GM19395 (cell line): ENCODE measurements at regions not wholly inside any gene's neighbourhood (a gene's known extent, or its start where the extent isn't known, plus 50 kb on each side); places are given as distances from the start of the nearest gene placed in this dataset.

ENCODE experiments used
- ATAC-seq: cut with Tn5 transposase; IDR thresholded peaks from one replicate; pipeline ENCODE4 v1.9.1; 2021; ENCODE audit warnings: mild to moderate bottlenecking, moderate library complexity; ENCODE audit not compliant: unreplicated experiment

- ATAC-seq = no peak
Observed at GRCh38 chrX:9189286-9189685, 155.4 kb upstream of the FAM9B start.

DNA sequence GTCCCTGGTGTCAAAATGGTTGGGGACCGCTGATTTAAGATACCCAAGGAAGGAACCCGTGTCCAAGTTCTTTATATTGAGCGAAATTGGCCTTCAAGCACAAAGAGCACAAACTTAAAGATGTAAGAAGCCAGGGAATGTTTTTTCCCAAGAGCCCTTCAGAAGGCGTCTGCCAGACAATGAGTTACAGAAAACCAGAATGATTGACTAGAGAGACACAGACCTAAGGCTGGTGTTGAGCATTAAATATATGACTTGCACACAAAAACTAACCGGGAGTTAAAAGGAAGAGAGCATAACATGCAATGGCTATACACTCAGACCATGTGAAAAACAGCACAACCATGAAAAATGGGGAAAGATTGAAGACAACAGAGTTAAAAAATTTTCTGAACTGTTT, 157.5 kb upstream of the FAM9B start:
- ATAC-seq = no peak

DNA sequence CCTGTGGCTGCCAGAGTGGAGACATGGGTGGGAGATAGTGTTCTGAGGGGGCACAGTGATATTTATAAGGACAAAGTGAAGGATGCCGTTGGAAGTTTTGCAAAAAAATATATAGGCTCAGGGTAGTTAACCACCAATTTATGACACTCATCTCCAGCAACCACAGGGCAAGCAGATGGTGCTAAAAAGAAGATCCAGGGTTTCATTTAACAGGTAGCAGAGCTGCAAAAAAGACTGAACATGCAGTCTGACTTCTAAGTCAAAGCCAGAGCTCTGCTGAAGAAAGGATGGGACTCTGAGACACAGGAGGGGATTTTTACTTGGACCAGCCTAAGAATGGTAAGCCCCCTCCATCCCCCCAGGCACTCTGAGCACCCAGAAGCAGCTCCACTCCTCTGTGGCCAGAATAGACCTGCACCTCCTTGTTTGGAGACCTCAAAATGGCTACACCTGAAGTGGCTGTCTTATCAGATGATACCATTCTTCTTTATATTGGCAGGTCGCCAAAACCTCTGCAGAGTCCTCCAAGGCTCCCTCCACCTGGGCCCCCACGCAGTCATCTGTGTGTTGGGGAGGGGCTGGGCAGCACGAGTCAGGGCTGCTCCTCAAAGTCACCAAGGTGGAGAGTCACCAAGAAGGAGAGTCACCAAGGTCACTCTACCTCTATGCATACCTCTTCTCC, 161.4 kb upstream of the FAM9B start:
- ATAC-seq = no peak

- ATAC-seq = no peak
Observed at GRCh38 chrX:9196961-9197640, 163.2 kb upstream of the FAM9B start.

GRCh38 chrX:9204560-9204959, 170.6 kb upstream of the FAM9B start:
- ATAC-seq = no peak

GRCh38 chrX:9205599-9206223, 171.8 kb upstream of the FAM9B start:
- ATAC-seq = no peak

GRCh38 chrX:9207142-9207541, 173.2 kb upstream of the FAM9B start:
- ATAC-seq = no peak

DNA sequence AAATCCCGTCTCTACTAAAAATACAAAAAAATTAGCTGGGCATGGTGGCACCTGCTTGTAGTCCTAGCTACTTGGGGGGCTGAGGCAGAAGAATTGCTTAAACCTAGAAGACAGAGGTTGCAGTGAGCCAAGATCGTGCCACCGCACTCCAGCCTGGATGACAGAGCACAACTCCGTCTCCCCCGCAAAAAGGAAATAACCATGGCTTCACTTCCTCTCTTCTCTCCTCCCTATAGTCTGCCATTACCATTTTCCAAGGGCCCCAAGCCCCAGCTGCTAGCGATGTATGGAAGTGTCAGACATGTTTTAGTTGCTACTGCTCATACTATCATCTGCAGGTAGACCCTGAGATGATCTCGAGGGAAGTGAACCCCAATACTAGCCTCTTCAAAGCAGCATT, 177.3 kb upstream of the FAM9B start:
- ATAC-seq = no peak

DNA sequence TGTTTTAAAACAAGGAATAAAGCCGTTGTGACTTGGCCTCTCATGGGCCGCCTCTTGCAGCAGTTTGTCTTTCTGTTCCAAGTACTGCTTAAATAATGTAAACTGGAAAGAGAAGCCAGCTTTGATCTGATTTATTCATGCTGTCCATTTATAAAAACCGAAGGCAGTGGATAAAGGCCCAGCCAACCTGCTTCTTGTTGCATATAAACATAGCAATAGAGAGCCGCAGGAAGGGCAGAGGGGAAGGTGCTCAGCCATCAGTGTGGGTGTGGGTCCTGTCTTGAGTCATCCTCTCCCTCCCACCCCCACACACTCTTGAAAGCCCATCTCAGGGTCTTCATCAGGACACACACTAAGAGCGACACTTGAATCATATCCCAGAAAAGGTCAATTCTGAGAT, 187.9 kb upstream of the FAM9B start:
- no peak for ATAC-seq

- ATAC-seq = no peak
Observed at GRCh38 chrX:9222299-9222698, 188.4 kb upstream of the FAM9B start.

DNA sequence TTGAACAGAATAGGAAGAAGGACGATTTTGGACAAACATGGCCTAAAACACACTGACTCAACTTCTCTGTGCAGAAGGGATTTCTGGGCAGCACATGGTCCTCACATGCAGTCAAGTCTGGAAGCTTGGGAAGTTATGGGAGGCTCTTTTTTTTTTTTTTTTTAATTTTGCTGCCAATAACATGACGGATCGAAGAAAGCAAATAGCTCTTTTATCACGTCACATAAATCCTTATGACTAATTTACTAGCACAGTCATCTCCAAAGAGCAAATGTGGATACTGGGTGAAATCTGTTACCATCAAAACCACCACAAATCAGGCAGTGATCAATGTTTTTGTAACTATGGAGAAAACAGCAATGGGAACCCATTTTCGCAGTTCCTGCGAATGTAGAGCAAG, 193.3 kb upstream of the FAM9B start:
- no peak for ATAC-seq

- no peak for ATAC-seq
Observed at GRCh38 chrX:9231491-9231890, 197.6 kb upstream of the FAM9B start.

- ATAC-seq = no peak
Observed at GRCh38 chrX:9233141-9233540, 199.2 kb upstream of the FAM9B start.

- no peak for ATAC-seq
Observed at GRCh38 chrX:9234315-9234714, 200.4 kb upstream of the FAM9B start.

- ATAC-seq = no peak
Observed at GRCh38 chrX:9235722-9236121, 201.8 kb upstream of the FAM9B start.

GRCh38 chrX:9240956-9241355, 207.0 kb upstream of the FAM9B start:
- no peak for ATAC-seq

DNA sequence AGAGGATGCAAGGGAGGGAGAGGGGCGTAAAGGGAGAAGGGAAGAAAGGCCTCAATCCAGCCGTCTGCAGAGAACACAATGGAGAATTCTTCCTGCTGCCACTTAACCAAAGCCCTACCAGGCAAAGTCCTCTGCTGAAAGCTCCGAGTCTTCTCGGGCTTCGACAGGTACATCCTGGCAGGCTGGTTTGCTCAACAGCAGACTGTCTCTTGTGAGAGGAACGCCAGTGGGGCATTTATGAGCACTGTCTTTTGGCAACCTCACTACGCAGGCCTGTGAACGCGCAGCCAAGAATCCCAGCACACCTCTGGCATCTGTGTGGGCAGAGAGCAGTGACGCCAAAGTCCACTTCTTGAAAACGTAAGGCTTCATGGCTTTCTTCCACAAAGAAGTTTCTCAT, 207.5 kb upstream of the FAM9B start:
- ATAC-seq = no peak

DNA sequence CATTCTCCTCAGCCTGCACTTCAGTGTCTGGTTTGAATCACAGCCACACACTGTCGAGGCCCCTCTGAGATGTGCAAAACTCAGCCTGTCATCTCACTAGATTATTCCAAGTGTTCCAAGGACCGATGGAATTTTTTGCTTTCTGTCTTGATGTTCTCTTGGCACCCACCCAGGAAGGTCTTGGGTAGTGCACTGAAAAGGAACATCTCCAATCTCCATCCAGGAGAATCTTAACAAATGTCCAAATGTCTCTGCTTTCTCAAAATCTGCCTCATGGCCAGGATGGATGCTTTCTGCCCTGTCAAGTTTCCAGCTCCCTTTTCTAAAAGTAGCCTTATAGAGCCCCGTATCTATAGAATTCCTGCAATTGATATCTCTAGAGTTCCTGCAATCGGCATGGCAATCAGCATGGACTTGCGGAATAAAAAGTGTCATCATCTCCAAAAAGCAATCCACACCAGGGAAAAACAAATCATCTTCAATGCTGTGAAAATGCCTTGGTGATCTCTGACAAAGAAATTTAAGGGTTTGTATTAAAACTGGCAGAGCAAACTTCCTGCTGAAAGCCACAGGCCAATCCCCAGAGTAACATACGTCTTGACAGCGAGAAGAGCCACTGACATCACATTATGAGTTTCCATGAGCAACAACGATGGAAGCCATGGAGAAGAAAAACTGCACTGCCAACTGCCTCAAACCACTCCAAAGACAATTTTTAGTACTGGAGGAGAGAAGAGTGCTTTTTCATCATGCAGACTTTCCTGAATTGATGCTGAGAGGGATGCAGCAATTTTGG, 215.3 kb upstream of the FAM9B start:
- no peak for ATAC-seq

DNA sequence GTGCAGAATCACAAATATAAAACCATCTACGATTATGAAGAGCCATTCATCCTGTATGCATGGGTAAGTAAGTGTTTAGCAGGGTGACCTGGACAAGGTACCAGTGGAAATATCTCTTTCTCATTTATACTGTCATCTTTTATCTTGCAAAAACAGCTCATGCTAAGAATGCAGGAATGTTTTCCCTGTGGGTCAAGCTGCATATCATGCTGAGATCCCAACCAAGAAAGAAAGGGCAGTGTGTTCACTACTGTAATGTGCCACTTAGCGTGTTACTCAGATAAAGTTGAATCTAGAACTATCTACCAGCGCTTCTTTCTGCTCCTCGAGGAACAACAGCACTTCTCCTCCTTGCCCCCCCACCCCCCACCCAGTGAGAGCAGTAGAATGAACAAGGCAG, 212.7 kb upstream of the TBL1X start:
- ATAC-seq = no peak

- no peak for ATAC-seq
Observed at GRCh38 chrX:9253211-9253610, 211.6 kb upstream of the TBL1X start.

DNA sequence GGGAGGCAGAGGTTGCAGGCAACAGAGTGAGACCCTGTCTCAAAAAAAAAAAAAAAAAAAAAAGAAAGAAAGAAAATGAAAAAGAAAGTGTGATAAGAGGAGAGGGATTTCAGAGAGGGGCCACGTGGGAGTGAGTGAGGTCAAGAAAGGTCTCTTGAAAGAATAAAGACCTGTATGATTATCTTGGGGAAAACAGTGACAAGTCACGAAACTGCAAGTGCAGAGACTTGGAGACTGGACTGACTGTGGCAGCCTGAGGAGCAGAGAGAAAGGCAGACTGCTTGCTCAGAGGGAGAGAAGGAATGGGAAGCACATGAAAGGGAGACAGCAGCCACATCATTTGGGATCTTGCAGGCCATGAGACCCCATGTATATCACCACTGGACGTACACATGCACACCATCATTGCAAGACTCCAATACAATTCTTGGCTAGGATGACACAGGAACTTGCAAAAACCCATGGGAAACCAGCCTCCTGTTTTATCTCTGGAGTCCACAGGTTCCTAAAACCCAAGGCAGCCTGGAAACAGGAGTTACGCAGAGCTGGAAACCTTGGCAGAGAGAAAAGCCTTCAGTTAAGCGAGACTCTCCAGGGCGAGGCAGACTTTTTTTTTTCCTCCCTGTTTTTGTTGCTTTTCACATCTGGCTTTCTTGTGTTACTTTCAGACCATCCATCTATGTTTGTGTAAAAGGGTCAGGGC, 207.0 kb upstream of the TBL1X start:
- no peak for ATAC-seq
